NCI-H69 (cell line): ENCODE measurements at regions not wholly inside any gene's neighbourhood (a gene's known extent, or its start where the extent isn't known, plus 50 kb on each side); places are given as distances from the start of the nearest gene placed in this dataset.

ENCODE experiments used
- DNase-seq: peaks from one replicate; lab custom pipeline; 2025; lab: John Stamatoyannopoulos, UW

- no peak for DNase-seq
Measured at GRCh38 chr1:199855580-199855979, 171.9 kb upstream of the NR5A2 start.

DNA sequence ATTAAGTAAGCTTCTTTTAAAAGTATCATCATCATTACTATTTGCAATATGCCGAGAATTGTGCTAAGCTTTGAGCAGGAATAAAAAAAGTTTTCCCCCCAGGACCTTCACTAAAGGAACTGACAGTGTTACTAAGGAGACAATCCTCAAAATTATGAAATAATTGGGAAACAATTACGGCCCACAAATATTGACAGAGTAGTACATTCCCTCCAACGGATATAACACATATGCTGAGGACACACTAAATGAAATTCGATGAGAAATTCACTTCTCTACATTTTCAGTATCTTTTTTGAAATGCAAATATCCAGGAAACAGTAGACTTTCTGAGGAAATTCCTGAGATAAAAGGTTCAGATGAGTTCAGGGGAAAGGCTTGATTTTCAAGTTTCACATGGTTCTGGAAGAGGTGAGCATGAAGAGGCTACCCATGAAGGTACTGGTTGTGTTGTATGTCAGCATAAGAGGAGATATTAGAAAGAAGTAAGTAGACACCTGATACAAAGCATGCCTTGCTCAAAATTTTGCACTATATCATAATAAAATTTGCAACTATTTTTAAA is 171.2 kb upstream of the NR5A2 start:
- DNase-seq, result no peak

DNA sequence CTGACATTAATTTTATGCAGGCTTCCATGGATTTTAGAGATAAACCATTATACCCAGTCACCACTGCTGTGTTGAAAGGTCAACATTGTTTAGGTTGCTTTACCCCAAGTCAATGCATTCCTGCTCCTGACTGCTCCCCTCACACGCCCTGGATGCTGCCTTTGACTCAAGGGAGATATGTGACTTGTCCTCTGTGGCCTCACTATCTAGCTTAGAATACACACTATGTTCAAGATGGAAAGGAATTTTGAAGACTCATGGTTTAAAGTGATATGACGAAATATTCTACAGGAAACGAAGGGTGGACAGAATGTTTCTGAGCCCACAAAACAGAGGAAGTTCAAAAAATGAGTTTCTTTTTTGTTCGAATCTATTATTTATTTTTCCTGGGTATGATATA is 170.4 kb upstream of the NR5A2 start:
- DNase-seq, result no peak

GRCh38 chr1:199857516-199857915 is 170.0 kb upstream of the NR5A2 start:
- DNase-seq, result no peak

GRCh38 chr1:199858171-199858570 is 169.3 kb upstream of the NR5A2 start:
- no peak for DNase-seq

GRCh38 chr1:199858856-199859255 is 168.7 kb upstream of the NR5A2 start:
- DNase-seq, result no peak

GRCh38 chr1:199859491-199859933 is 168.0 kb upstream of the NR5A2 start:
- DNase-seq, result peak; percentile 47

DNA sequence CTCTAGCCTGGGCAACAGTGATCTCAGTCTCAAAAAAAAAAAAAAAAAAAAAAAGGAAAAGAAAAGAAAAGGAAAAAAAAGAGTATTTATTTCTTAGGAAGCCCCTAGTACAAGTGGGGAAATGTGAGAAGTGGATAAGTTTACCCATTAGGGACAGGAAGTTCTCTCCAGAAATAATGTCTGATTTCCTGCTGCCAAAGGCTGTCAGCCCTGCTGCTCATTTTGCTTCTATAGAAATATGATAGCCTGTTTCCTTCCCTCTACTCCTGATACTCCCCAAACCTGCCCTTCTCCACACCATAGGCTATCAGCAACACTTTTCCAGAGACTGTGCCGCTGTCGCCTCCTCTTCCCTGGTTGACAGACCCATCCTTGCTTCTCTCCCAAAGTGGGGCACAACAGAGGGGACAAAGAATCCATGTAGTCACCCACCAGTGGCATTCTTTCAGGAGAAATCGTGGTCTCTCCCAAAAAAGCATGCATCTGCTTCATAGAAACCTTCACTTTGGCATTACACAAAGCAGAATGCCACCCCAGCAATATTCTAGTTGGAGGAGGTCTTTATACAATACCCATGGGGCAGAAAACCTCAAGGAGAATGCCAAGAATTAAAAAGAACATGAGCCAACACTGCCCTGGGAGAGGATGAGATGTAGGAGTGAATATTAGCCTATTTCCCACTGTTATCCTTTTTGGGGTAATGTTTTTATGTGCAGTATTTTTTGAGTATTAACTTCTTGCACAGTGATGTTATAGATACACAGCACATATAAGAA is 166.3 kb upstream of the NR5A2 start:
- peak; percentile 20 for DNase-seq

DNA sequence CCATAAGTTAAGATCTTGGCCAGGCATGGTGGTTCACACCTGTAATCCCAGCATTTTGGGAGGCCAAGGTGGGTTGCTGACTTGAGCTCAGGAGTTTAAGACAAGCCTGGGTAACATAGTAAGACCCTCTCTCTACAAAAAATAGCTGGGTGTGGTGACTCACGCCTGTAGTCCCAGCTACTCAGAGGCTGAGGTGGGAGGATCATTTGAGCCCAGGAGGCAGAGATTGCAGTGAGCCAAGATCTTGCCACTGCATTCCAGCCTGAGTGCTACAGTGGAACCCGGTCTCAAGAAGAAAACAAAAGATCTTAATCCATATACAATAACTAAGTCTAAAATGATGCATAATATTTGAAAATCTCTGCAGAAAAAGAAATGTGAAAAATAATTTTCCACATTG is 165.5 kb upstream of the NR5A2 start:
- no peak for DNase-seq

- no peak for DNase-seq
Measured at GRCh38 chr1:199866210-199866617, 161.3 kb upstream of the NR5A2 start.

DNA sequence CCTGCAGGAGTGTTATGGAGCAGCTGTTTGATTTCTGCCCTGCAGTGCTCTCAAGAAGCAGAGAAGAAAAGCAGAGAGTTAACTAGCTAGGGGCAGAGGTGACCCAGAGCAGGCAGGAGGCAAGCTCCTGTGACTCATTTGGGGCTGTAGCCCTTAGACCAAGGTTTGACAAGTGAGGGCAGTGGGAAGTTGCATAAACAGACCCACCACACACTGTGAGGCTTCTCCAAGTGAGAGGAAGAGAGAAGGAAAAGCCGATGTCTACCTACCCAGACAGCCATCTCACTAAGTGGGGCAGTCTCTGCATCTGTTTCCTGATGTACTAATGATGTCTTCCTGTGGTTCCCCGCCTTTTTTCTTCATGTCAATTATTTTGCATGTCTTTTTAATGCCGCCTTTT is 159.9 kb upstream of the NR5A2 start:
- DNase-seq, result no peak

DNA sequence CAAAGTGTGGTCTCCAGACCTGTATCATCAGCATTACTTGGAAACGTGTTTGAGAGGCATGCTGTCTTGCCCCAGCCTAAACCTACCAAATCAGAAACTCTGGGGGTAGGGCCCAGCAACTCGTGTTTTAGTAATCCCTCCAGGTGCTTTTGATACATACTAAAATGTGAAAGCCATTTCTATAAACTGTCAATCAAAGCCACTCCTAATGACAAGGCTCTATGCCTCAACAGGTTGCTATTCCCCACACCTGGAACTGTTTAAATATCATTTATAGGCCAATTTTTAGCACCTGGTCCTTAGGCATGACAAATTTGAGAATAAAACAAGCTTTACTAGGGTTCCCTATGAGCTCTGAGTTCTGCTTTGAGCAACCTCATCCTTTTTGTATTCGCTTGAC is 158.7 kb upstream of the NR5A2 start:
- no peak for DNase-seq

- no peak for DNase-seq
Measured at GRCh38 chr1:199875337-199875736, 152.2 kb upstream of the NR5A2 start.

GRCh38 chr1:199875856-199876255 is 151.7 kb upstream of the NR5A2 start:
- no peak for DNase-seq

DNA sequence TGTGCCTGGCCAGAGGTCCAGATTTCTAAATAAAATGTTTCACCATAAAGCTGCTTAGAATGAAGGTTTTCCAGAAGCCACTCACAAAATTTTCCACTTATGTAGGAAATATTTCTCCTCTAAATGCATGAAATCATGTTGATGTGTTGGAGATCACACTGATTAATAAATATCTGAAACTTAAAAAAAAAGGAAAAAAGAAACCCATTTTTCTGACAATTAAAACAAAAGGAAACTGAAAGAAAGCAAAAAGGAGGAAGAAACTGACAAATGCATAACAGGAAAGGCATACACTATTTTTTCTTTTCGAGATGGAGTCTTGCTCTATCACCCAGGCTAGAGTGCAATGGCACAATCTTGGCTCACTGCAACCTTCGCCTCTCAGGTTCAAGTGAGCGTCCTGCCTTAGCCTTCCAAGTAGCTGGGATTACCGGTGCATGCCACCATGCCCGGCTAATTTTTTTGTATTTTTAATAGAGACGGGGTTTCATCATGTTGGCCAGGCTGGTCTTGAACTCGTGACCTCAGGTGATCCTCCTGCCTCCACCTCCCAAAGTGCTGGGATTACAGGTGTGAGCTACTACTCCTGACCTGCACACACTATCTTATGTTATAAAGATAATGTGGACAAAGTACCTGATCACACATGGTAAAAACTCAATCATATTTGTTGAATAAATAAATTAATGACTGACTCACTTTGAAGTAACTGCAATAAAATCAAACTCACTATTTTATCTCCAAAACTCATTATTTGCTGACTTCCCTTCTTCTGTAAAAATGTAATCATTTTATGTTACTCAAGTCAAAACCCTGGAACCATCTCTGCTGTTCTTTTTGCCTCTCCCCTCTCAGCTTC is 149.8 kb upstream of the NR5A2 start:
- no peak for DNase-seq

DNA sequence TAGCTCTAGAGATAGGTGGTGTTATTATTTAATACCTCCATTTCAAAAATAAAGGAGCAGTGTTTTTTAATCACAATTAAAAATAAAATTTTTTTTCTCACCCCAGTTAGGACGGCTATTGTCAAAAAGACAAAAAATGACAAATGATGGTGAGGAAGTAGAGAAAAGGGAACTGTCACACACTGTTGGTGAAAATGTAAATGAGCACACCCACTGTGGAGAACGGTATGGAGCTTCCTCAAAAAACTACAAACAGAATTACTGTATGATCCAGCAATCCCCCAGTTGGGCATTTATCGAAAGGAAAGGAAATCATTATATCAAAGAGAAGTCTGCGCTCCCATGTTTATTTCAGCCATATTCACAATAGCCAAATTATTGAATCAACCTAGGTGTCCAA is 148.7 kb upstream of the NR5A2 start:
- no peak for DNase-seq

DNA sequence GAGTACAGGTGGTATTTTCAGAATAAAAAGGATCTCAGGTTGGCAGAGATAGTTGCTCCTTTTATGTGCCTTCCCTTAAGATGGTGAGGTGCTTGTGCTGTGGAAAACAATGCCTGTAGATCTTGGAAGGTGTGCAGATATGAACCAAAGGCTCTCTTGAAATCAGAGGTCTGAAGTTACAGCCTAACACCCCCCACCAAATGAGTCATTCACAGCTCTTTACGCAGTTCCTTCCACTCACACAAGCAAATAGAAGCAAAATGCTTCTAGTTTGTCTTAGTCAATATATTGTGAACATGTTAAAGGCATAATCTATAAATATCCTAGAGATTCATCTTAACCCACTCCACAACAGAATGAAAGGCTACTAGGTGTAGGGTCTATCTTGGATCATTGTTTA is 128.9 kb upstream of the NR5A2 start:
- no peak for DNase-seq

- no peak for DNase-seq
Measured at GRCh38 chr1:199901341-199901740, 126.2 kb upstream of the NR5A2 start.

DNA sequence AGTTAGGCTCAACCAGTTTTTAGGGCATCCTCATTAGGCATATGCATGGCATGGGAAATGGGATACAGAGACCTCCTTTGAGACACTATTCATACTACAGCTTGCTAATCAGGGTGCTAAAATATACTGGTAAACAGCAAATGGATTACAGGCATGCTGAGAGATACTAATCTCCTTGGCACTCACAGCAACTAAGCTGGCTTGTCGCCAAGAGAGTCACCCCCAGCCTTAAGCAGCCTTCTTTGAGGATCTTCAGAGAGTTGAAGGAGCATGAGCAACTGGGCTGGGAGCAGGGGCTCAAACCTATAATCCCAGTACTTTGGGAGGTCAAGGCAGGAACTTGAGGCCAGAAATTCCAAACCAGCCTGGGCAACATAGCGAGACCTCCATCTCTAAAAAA is 120.1 kb upstream of the NR5A2 start:
- peak; percentile 10 for DNase-seq

DNA sequence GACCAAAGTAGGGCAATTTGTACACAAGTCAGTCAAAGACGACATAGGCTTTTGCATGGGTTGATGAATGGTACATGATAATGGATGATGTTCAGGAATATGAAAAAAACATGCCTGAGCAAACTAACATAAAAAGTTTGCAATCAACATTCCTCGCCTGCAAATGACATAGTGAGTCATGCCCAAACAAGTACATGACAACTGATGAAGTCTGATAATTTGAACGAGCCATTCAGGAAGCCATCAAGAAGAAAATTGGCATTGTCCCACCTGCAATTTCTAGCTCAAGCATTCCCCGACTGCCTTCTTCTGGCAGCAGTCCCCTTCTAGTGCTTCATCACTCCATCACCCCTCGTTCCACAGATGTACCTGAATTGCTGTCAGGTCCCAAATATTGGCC is 118.4 kb upstream of the NR5A2 start:
- DNase-seq, result no peak

DNA sequence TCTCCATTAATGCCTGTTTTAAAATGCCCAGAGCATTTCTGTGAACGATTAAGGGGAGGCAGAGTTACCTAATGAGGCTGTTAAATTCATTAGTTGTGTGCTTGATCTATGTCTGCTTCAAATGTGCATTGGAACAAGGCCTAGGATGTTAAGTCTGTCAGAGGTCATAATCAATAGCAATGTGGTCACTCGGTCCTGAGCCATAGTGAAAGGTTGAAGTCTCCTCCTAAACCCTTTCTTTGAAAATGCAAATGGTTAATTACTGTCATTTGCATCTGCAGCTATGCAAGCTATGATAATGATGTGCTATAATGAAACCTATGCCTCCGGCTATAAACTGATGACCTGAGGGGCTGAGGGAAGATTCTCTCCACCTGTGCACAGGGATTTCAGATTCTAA is 114.2 kb upstream of the NR5A2 start:
- DNase-seq, result peak; percentile 20

DNA sequence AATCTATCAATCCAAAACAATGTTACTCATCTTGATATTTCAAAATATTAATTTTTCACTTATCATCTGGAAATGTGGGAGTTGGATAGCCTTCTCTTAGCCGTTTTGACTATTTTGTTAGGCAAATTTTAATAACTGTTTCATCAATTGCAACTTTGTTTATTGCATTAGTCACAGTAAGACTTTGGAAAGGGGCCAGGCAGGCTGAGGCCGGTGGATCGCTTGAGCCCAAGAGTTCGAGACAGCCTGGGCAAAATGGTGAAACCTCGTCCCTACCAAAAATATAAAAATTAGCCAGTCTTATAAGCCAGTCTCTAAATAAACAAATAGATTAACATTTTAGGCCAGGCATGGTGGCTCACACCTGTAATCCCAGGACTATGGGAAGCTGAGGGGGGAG is 113.0 kb upstream of the NR5A2 start:
- DNase-seq, result no peak

GRCh38 chr1:199918196-199918769 is 109.2 kb upstream of the NR5A2 start:
- DNase-seq, result no peak
